H1 (cell line): ENCODE measurements at regions not wholly inside any gene's neighbourhood (a gene's known extent, or its start where the extent isn't known, plus 50 kb on each side); places are given as distances from the start of the nearest gene placed in this dataset.

Experiments used
- CTCF ChIA-PET: fragments of 300-600 bp; sonication (Branson Sonifier 250); formaldehyde crosslinking; loops from one replicate; lab custom pipeline; 2021; ENCODE audit not compliant: partially characterized antibody; lab: Charles Lee
- POLR2A ChIA-PET: fragments of 300-600 bp; sonication (Branson Sonifier 250); formaldehyde crosslinking; loops from one replicate; lab custom pipeline; 2021; ENCODE audit warnings: inconsistent platforms; ENCODE audit not compliant: partially characterized antibody; lab: Charles Lee
- DNase-seq, 2 experiments: peaks; one replicate each; pipeline versions ENCODE4 v3.0.0 to v3.0.0-alpha.2; 2010 to 2022; ENCODE audit warnings: low spot score in 2 of 2, low read depth in 1 of 2, mixed read lengths in 1 of 2
- FAIRE-seq: peaks from 2 replicates; lab custom pipeline; 2011; peaks lifted over from hg19 to GRCh38; lab: Jason Lieb, UNC
- H2AFZ ChIP-seq: 2 replicates; pipeline ENCODE4 v1.8.1; 2012; ENCODE audit warnings: low read length, inconsistent platforms
- H2AK5ac ChIP-seq: 2 replicates; pipeline ENCODE4 v1.6.1; 2013; ENCODE audit warnings: low read depth, low read length
- H2BK120ac ChIP-seq: replicated peaks from 2 replicates; pipeline ENCODE3; 2013; ENCODE audit warnings: low read depth, low read length, inconsistent platforms
- H2BK12ac ChIP-seq: 2 replicates; pipeline ENCODE4 v1.6.1; 2013; ENCODE audit warnings: low read depth, low read length
- H2BK15ac ChIP-seq: 2 replicates; pipeline ENCODE4 v1.6.1; 2013; ENCODE audit warnings: low read length
- H2BK20ac ChIP-seq: 2 replicates; pipeline ENCODE4 v1.6.1; 2013; ENCODE audit warnings: low read length
- H2BK5ac ChIP-seq: 2 replicates; pipeline ENCODE4 v1.6.1; 2013; ENCODE audit warnings: low read depth, low read length
- H3K14ac ChIP-seq: 2 replicates; pipeline ENCODE4 v1.6.1; 2013; ENCODE audit warnings: inconsistent platforms; ENCODE audit not compliant: insufficient read length
- H3K18ac ChIP-seq: 2 replicates; pipeline ENCODE4 v1.6.1; 2013; ENCODE audit warnings: low read length; ENCODE audit errors: extremely low read depth
- H3K23ac ChIP-seq: 2 replicates; pipeline ENCODE4 v1.6.1; 2013; ENCODE audit warnings: inconsistent platforms; ENCODE audit not compliant: insufficient read length
- H3K23me2 ChIP-seq: 2 replicates; pipeline ENCODE4 v1.6.1; 2013; ENCODE audit warnings: low read depth, low read length
- H3K27ac ChIP-seq: 2 replicates; pipeline ENCODE4 v1.6.1; 2011; ENCODE audit warnings: low read depth, low read length, inconsistent platforms
- H3K27me3 ChIP-seq, 4 experiments: replicated peaks in 1 of 4; 1 replicate in 1 of 4; 2 replicates in 3 of 4; pipeline versions ENCODE4 v1.6.1 to v1.8.1; 2011 to 2013; ENCODE audit warnings: low read length in 3 of 4, mild to moderate bottlenecking in 3 of 4, inconsistent platforms in 2 of 4, mixed read lengths in 2 of 4, moderate library complexity in 1 of 4; ENCODE audit not compliant: control insufficient read depth in 3 of 4, insufficient read depth in 3 of 4; ENCODE audit errors: extremely low read depth in 1 of 4
- H3K36me3 ChIP-seq, 4 experiments: 2 replicates each; pipeline versions ENCODE4 v1.6.1 to v1.8.1; 2011 to 2013; ENCODE audit warnings: mild to moderate bottlenecking in 4 of 4, low read length in 3 of 4, moderate library complexity in 2 of 4, control low read depth in 1 of 4, inconsistent platforms in 1 of 4; ENCODE audit not compliant: insufficient read depth in 4 of 4, control insufficient read depth in 2 of 4
- H3K4ac ChIP-seq: replicated peaks from 2 replicates; pipeline ENCODE3; 2013; ENCODE audit warnings: low read length, low read depth, mixed read lengths, inconsistent platforms; ENCODE audit not compliant: insufficient read length
- H3K4me1 ChIP-seq, 4 experiments: replicated peaks in 1 of 4; 1 replicate in 1 of 4; 2 replicates in 3 of 4; pipeline versions ENCODE4 v1.6.1 to v1.8.1; 2011 to 2013; ENCODE audit warnings: low read length in 3 of 4, inconsistent platforms in 2 of 4, mixed read lengths in 1 of 4; ENCODE audit not compliant: insufficient read depth in 4 of 4, control insufficient read depth in 3 of 4
- H3K4me2 ChIP-seq, 2 experiments: 2 replicates each; pipeline versions ENCODE4 v1.6.1 to v1.8.1; 2011 to 2013; ENCODE audit warnings: low read depth in 2 of 2, low read length in 2 of 2, control low read depth in 1 of 2, inconsistent platforms in 1 of 2, mild to moderate bottlenecking in 1 of 2; ENCODE audit not compliant: insufficient read depth in 1 of 2
- H3K4me3 ChIP-seq, 4 experiments: fragments of 200-600, 300-600 bp in 1 of 4; sonication (generic), shearing (Covaris generic), sonication (Bioruptor Twin) in 1 of 4; 2 replicates each; pipeline versions ENCODE4 v1.5.1 to v1.8.1; 2011 to 2016; ENCODE audit warnings: low read length in 4 of 4, low read depth in 3 of 4, control low read depth in 2 of 4, inconsistent platforms in 2 of 4, mild to moderate bottlenecking in 2 of 4, mixed read lengths in 1 of 4, moderate library complexity in 1 of 4; ENCODE audit not compliant: insufficient read depth in 2 of 4; ENCODE audit errors: extremely low read depth in 1 of 4
- H3K56ac ChIP-seq: replicated peaks from 2 replicates; pipeline ENCODE3; 2013; ENCODE audit warnings: low read depth, mild to moderate bottlenecking, mixed read lengths, low read length, inconsistent platforms; ENCODE audit not compliant: insufficient read length
- H3K79me1 ChIP-seq: 2 replicates; pipeline ENCODE4 v1.6.1; 2013; ENCODE audit warnings: low read depth, low read length, control low read depth
- H3K79me2 ChIP-seq, 2 experiments: 2 replicates each; pipeline versions ENCODE4 v1.6.1 to v1.8.1; 2012 to 2013; ENCODE audit warnings: low read length in 2 of 2, mild to moderate bottlenecking in 2 of 2, inconsistent platforms in 1 of 2; ENCODE audit not compliant: insufficient read depth in 2 of 2, control insufficient read depth in 1 of 2
- H3K9ac ChIP-seq, 4 experiments: replicated peaks in 1 of 4; 1 replicate in 1 of 4; 2 replicates in 3 of 4; pipeline versions ENCODE4 v1.6.1 to v1.8.1; 2011 to 2013; ENCODE audit warnings: low read depth in 3 of 4, low read length in 3 of 4, control low read depth in 2 of 4, mild to moderate bottlenecking in 2 of 4, moderate library complexity in 2 of 4, inconsistent platforms in 1 of 4; ENCODE audit errors: extremely low read depth in 1 of 4
- H3K9me3 ChIP-seq, 2 experiments: 2 replicates each; pipeline versions ENCODE4 v1.6.1 to v1.8.1; 2012 to 2013; ENCODE audit warnings: mild to moderate bottlenecking in 2 of 2, moderate library complexity in 2 of 2, control low read depth in 1 of 2, inconsistent platforms in 1 of 2, low read depth in 1 of 2, low read length in 1 of 2, mixed read lengths in 1 of 2; ENCODE audit not compliant: insufficient read depth in 2 of 2
- H4K20me1 ChIP-seq, 2 experiments: replicated peaks in 1 of 2; 2 replicates each; pipeline versions ENCODE3 to v1.8.1; 2011 to 2013; ENCODE audit warnings: inconsistent platforms in 2 of 2, low read length in 2 of 2, mild to moderate bottlenecking in 1 of 2; ENCODE audit not compliant: insufficient read depth in 2 of 2, control insufficient read depth in 1 of 2
- H4K5ac ChIP-seq: 2 replicates; pipeline ENCODE4 v1.6.1; 2013; ENCODE audit warnings: low read length, low read depth, mixed read lengths, inconsistent platforms; ENCODE audit not compliant: insufficient read length
- H4K8ac ChIP-seq: 2 replicates; pipeline ENCODE4 v1.8.0; 2013; ENCODE audit warnings: mild to moderate bottlenecking, moderate library complexity, low read length, inconsistent platforms; ENCODE audit not compliant: insufficient read depth; ENCODE audit errors: extremely low read depth
- H4K91ac ChIP-seq: replicated peaks from 2 replicates; pipeline ENCODE3; 2013; ENCODE audit warnings: low read length, mixed read lengths, inconsistent platforms; ENCODE audit not compliant: insufficient read length
- CBX8 ChIP-seq: fragments of 300-800, 300-1000 bp; sonication (generic); IDR thresholded peaks from 2 replicates; pipeline ENCODE4 v1.7.1; 2016; ENCODE audit warnings: low read depth, low read length, borderline replicate concordance
- GTF2F1 ChIP-seq: IDR thresholded peaks from 2 replicates; pipeline ENCODE4 v1.6.1; 2012; ENCODE audit warnings: low read depth, low read length, improper control_type of control experiment, borderline replicate concordance
- HDAC6 ChIP-seq: IDR thresholded peaks from one replicate; pipeline ENCODE4 v1.7.1; 2012; ENCODE audit warnings: low read depth, mild to moderate bottlenecking, inconsistent platforms, low read length, moderate library complexity
- JUND ChIP-seq: IDR thresholded peaks from 2 replicates; pipeline ENCODE4 v1.6.1; 2011; ENCODE audit warnings: mild to moderate bottlenecking, improper control_type of control experiment, low read length
- KDM1A ChIP-seq: fragments of 200-600, 300-600 bp; sonication (generic); IDR thresholded peaks from 2 replicates; pipeline ENCODE4 v1.7.1; 2016; ENCODE audit warnings: mild to moderate bottlenecking, low read length, borderline replicate concordance
- KDM4A ChIP-seq: IDR thresholded peaks from one replicate; pipeline ENCODE4 v1.7.1; 2012; ENCODE audit warnings: low read depth, mild to moderate bottlenecking, moderate library complexity, low read length, inconsistent platforms; ENCODE audit not compliant: severe bottlenecking
- PHF8 ChIP-seq: fragments of 200-600 bp; sonication (generic); conservative IDR thresholded peaks from 2 replicates; pipeline ENCODE4 v1.7.1; 2012; ENCODE audit warnings: low read depth, mild to moderate bottlenecking, inconsistent platforms, low read length, moderate library complexity
- POLR2AphosphoS5 ChIP-seq: IDR thresholded peaks from 2 replicates; pipeline ENCODE4 v1.6.1; 2011; ENCODE audit warnings: low read depth, low read length
- SP1 ChIP-seq: IDR thresholded peaks from 2 replicates; pipeline ENCODE4 v1.6.1; 2011; ENCODE audit warnings: low read depth, low read length
- TEAD4 ChIP-seq: IDR thresholded peaks from 2 replicates; pipeline ENCODE4 v1.6.1; 2012; ENCODE audit warnings: low read depth, low read length, inconsistent platforms, mixed read lengths
- YY1 ChIP-seq: IDR thresholded peaks from 2 replicates; pipeline ENCODE4 v1.6.1; 2011; ENCODE audit warnings: low read depth, mild to moderate bottlenecking, low read length
- ZNF274 ChIP-seq: IDR thresholded peaks from 2 replicates; pipeline ENCODE4 v1.7.0; 2012; ENCODE audit warnings: low read length, borderline replicate concordance; ENCODE audit errors: extremely low read depth
- WGBS, 2 experiments: shearing (Covaris generic) in 1 of 2; methylation state at CpG; one replicate each; pipeline versions ENCODE4 v1.1.6 to v1.1.7; 2013 to 2015; ENCODE audit warnings: low lambda C conversion rate in 2 of 2, mixed read lengths in 2 of 2, inconsistent platforms in 1 of 2, low coverage in 1 of 2, missing lambda C conversion rate in 1 of 2; ENCODE audit not compliant: insufficient replicate concordance in 2 of 2, insufficient coverage in 1 of 2, insufficient read length in 1 of 2; ENCODE audit errors: extremely low coverage in 1 of 2, missing lambda C conversion rate in 1 of 2; 5-methylcytosine and 5-hydroxymethylcytosine counted together

- no peak overlapping the region for H3K4ac ChIP-seq
- no peak overlapping the region for H2BK20ac ChIP-seq
- no peak overlapping the region for H3K23ac ChIP-seq
- no peak overlapping the region for H3K27ac ChIP-seq
- no peaks in the 10 kb centered on the region for H3K79me2 ChIP-seq
- 86% methylated on average over 4 of the region's 4 CpGs; no CpG with 5 or more reads in 1 of the 2 experiments for WGBS, 2 experiments
- H3K18ac ChIP-seq: no peak overlapping the region
- H3K4me2 ChIP-seq: no peak overlapping the region
- H2BK5ac ChIP-seq: no peak overlapping the region
- no peaks in the 10 kb centered on the region for H4K20me1 ChIP-seq
- no peak overlapping the region; the same call in 1 of the 2 replicates for H2BK15ac ChIP-seq
- no peak overlapping the region for H2BK120ac ChIP-seq
- no peaks in the 10 kb centered on the region; a peak in 1 of 7 replicates for H3K27me3 ChIP-seq
- H4K8ac ChIP-seq: no peak overlapping the region
- DNase-seq (no peak), FAIRE-seq (no peak)
- H4K91ac ChIP-seq: no peak overlapping the region
- H3K23me2 ChIP-seq: no peaks in the 10 kb centered on the region
- CTCF ChIA-PET: interaction anchor here (1.0 kb wide), 1 partner anchor 16 kb away, joined by 3 read pairs; no protein-coding TSS in a partner anchor
- no peaks in the 10 kb centered on the region for H3K79me1 ChIP-seq
- TF ChIP-seq YY1 (no peak), GTF2F1 (no peak), KDM4A (no peak), JUND (no peak), PHF8 (no peak), HDAC6 (no peak), CBX8 (no peak), SP1 (no peak), ZNF274 (no peak), POLR2AphosphoS5 (no peak), KDM1A (no peak), TEAD4 (no peak)
- no peaks in the 10 kb centered on the region for H3K36me3 ChIP-seq
- H3K14ac ChIP-seq: no peak overlapping the region
- no peak overlapping the region for H3K4me3 ChIP-seq
- H3K4me1 ChIP-seq: peaks cover 0 to 5% (median under 1%) of the 10 kb centered on the region in 4 experiments; a peak in 3 of 7 replicates
- no peak overlapping the region for H2AFZ ChIP-seq
- POLR2A ChIA-PET: interaction anchor here (1.1 kb wide), 1 partner anchor 10 kb away, joined by 3 read pairs; no protein-coding TSS in a partner anchor
- no peak overlapping the region for H3K9ac ChIP-seq
- no peak overlapping the region for H3K56ac ChIP-seq
- H3K9me3 ChIP-seq: no peaks in the 10 kb centered on the region
- no peak overlapping the region for H4K5ac ChIP-seq
- no peak overlapping the region for H2AK5ac ChIP-seq
- peak overlapping the region; percentile 5; the same call in 1 of the 2 replicates for H2BK12ac ChIP-seq
These were observed 1082.8 kb upstream of the RBFOX1 start for GRCh38 chr16:6249863-6250262.
